ENCODE measurements at regions not wholly inside any gene's neighbourhood (a gene's known extent, or its start where the extent isn't known, plus 50 kb on each side); places are given as distances from the start of the nearest gene placed in this dataset.

- Histone ChIP-seq H3K4me3 (replicated peaks; ENCODE audit: insufficient read depth, low read length) (no peak overlapping the region), H3K27ac (replicated peaks) (no peak overlapping the region), H3K27me3 (ENCODE audit: insufficient read depth, poor library complexity, severe bottlenecking) (no peaks in the 10 kb centered on the region)
- no peak for DNase-seq (ENCODE audit: low read depth in 1 of 2, low spot score in 1 of 2)
- TF ChIP-seq CTCF (IDR thresholded peaks at IDR 0.05; ENCODE audit: insufficient read depth, low read length) (no peak), POLR2AphosphoS5 (IDR thresholded peaks at IDR 0.05; ENCODE audit: low read depth) (no peak), REST (IDR thresholded peaks at IDR 0.05; ENCODE audit: insufficient replicate concordance, low read depth) (no peak), GABPA (IDR thresholded peaks at IDR 0.05; ENCODE audit: low read depth) (no peak), SPI1 (IDR thresholded peaks at IDR 0.05; ENCODE audit: borderline replicate concordance, low read depth) (no peak)
These were observed 245.4 kb upstream of the SOX4 start for GRCh38 chr6:21348146-21348503.

GRCh38 chr6:21348504-21349195 lies 244.9 kb upstream of the SOX4 start:
- DNase-seq (ENCODE audit: low read depth in 1 of 2, low spot score in 1 of 2) = no peak
- TF ChIP-seq CTCF (IDR thresholded peaks at IDR 0.05; ENCODE audit: insufficient read depth, low read length) (no peak), POLR2AphosphoS5 (IDR thresholded peaks at IDR 0.05; ENCODE audit: low read depth) (no peak), REST (IDR thresholded peaks at IDR 0.05; ENCODE audit: insufficient replicate concordance, low read depth) (no peak), GABPA (IDR thresholded peaks at IDR 0.05; ENCODE audit: low read depth) (no peak), SPI1 (IDR thresholded peaks at IDR 0.05; ENCODE audit: borderline replicate concordance, low read depth) (no peak)
- Histone ChIP-seq H3K27ac (replicated peaks) (no peak overlapping the region), H3K27me3 (ENCODE audit: insufficient read depth, poor library complexity, severe bottlenecking) (no peaks in the 10 kb centered on the region), H3K4me3 (replicated peaks; ENCODE audit: insufficient read depth, low read length) (no peak overlapping the region)

GRCh38 chr6:21349834-21350233 lies 243.7 kb upstream of the SOX4 start:
- no peak for TF ChIP-seq SPI1 (IDR thresholded peaks at IDR 0.05; ENCODE audit: borderline replicate concordance, low read depth)
- no peak for TF ChIP-seq REST (IDR thresholded peaks at IDR 0.05; ENCODE audit: insufficient replicate concordance, low read depth)

More at GRCh38 chr6:21349834-21350233, 243.7 kb upstream of the SOX4 start:
- no peak overlapping the region for H3K4me3 ChIP-seq (replicated peaks; ENCODE audit: insufficient read depth, low read length)
- H3K27ac ChIP-seq (replicated peaks) = no peak overlapping the region
- H3K27me3 ChIP-seq (ENCODE audit: insufficient read depth, poor library complexity, severe bottlenecking) = no peaks in the 10 kb centered on the region
- no peak for DNase-seq (ENCODE audit: low read depth in 1 of 2, low spot score in 1 of 2)

Measured in HL-60 (cell line).